ENCODE measurements at regions not wholly inside any gene's neighbourhood (a gene's known extent, or its start where the extent isn't known, plus 50 kb on each side); places are given as distances from the start of the nearest gene placed in this dataset.

DNA sequence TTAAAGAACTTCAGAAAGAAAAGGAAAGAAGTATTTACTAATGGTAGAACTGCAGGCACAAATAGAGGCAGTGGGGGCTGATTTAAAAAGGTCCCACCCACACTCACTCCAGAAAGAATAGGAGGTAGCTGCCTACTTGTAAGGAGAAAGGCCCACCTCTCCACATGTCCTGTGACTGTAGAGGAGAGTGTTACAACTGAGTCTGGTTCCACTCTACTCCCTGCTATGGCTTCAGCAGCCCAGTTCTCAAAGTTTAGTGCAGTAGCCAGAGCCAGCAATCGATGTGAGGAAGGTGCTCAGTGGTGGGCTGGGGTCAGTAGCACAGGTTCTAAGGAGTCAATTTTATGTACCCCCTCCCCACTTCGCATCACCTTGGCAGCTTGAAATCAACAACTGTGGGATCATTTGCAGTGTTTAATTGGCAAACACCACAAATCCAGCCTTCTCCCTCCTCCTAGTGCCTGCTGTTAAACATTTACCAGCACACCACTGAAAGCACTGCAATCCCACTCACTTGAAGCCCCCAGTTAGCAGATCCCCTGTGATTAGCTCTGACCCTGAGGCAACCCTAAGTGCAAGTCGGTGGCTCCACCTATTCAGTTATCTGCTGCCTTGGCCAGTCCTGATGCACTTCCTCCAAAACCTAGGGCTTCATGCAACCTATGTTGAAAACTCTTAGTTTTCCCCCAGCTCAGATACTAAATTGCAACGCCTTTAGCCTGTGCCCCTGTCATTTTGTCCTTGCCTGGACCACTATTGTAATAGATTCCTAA, 146.6 kb downstream of the BBOX1 start:
- H3K27me3 Mint-ChIP-seq (ENCODE audit: low read depth in 2 of 2), result peaks cover 8 to 12% of the 10 kb centered on the region in 2 donors
- WGBS (ENCODE audit: insufficient coverage), result 47% methylated on average over 4 of the region's 4 CpGs
- H3K4me3 Mint-ChIP-seq, result no peak overlapping the region
- no peaks in the 10 kb centered on the region for H3K36me3 ChIP-seq (ENCODE audit: control insufficient read depth, insufficient read depth, low read length)
- no peak overlapping the region for H3K4me3 ChIP-seq (ENCODE audit: low read length)
- no peak overlapping the region for H3K27ac ChIP-seq (ENCODE audit: low read length)
- TF ChIP-seq, protein P1, sequence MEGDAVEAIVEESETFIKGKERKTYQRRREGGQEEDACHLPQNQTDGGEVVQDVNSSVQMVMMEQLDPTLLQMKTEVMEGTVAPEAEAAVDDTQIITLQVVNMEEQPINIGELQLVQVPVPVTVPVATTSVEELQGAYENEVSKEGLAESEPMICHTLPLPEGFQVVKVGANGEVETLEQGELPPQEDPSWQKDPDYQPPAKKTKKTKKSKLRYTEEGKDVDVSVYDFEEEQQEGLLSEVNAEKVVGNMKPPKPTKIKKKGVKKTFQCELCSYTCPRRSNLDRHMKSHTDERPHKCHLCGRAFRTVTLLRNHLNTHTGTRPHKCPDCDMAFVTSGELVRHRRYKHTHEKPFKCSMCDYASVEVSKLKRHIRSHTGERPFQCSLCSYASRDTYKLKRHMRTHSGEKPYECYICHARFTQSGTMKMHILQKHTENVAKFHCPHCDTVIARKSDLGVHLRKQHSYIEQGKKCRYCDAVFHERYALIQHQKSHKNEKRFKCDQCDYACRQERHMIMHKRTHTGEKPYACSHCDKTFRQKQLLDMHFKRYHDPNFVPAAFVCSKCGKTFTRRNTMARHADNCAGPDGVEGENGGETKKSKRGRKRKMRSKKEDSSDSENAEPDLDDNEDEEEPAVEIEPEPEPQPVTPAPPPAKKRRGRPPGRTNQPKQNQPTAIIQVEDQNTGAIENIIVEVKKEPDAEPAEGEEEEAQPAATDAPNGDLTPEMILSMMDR (IDR thresholded peaks at IDR 0.05), result no peak
- ATAC-seq (no peak), DNase-seq (no peak)
- no peaks in the 10 kb centered on the region for H3K36me3 Mint-ChIP-seq
- no peaks in the 10 kb centered on the region for H3K4me1 Mint-ChIP-seq
- no peak overlapping the region for H3K27ac Mint-ChIP-seq
- intact Hi-C loops (cut with micrococcal nuclease), result no loop called here
- H3K9me3 Mint-ChIP-seq, result no peaks in the 10 kb centered on the region
- no peaks in the 10 kb centered on the region for H3K27me3 ChIP-seq (ENCODE audit: control insufficient read depth, insufficient read depth, low read length)
- H3K4me1 ChIP-seq (ENCODE audit: control insufficient read depth, insufficient read depth, low read length), result no peaks in the 10 kb centered on the region
- H3K9me3 ChIP-seq (ENCODE audit: control insufficient read depth, insufficient read depth, low read length), result no peaks in the 10 kb centered on the region

DNA sequence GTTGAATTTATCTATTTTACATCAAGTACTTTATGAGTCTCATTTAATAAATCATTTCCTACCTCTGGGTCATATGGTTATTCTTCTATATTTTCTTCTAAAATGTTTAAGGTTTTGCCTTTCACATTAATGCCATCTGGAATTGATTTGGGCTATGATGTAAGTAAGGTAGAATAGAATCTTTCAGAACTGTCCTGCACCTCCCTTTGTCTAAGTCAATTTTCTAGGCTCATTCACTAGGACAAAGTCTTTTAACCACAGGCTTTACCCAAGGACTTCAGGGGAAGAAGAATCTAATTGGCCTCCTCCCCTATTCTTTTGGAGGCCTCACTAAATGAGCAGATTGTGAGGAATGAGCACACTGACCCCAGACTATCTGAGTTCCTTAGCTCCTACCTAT, 146.0 kb downstream of the BBOX1 start:
- no peaks in the 10 kb centered on the region for H3K36me3 ChIP-seq (ENCODE audit: control insufficient read depth, insufficient read depth, low read length)
- Mint-ChIP-seq H3K27me3 (ENCODE audit: low read depth in 2 of 2) (peaks cover 8 to 12% of the 10 kb centered on the region in 2 donors), H3K9me3 (no peaks in the 10 kb centered on the region), H3K4me3 (no peak overlapping the region), H3K27ac (no peak overlapping the region), H3K4me1 (no peaks in the 10 kb centered on the region), H3K36me3 (no peaks in the 10 kb centered on the region)
- DNase-seq, result no peak
- H3K4me3 ChIP-seq (ENCODE audit: low read length), result no peak overlapping the region
- intact Hi-C loops (cut with micrococcal nuclease), result no loop called here
- H3K27ac ChIP-seq (ENCODE audit: low read length), result no peak overlapping the region
- no peaks in the 10 kb centered on the region for H3K4me1 ChIP-seq (ENCODE audit: control insufficient read depth, insufficient read depth, low read length)
- no peak for ATAC-seq
- no peaks in the 10 kb centered on the region for H3K27me3 ChIP-seq (ENCODE audit: control insufficient read depth, insufficient read depth, low read length)
- TF ChIP-seq, protein P1 (IDR thresholded peaks at IDR 0.05), result no peak
- no peaks in the 10 kb centered on the region for H3K9me3 ChIP-seq (ENCODE audit: control insufficient read depth, insufficient read depth, low read length)

DNA sequence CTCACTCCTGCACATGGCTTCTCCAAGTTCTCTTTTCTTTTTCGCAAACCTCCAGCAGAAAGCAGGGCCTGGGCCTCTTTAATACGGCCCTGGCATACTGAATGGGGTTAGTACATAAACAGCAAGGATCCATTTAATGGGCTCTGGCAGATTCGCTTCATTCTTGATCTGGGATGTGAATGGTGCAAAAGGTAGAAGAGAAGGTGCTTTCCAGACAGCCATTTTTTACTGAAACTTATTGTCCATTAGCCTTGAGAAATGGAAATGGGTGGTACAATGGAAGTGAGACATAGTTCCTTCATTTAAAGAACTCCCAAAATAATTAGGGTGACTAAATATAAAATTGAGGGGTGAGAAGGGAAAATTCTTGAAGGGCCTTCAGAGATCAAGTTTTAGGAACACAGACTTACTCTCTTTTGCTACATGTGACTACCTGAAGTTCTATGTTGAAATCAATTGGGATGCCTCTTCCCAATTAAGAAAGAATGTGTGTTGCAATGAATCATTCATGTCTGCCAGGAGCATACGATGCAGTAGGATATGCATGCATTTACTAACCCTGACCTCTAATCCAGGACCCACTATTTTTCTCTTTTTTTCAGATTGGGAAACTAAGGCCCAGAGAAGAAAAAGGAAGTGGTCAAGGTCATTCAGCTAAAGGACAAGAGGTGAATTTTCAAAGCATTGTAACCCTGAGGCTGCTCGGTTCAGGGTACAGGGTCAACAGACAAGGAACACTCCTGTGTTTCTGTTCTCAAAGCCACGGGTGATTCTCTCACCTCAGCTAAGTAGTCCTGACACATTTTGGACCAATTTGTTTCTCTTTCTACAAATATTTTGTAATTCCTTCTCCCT, 144.1 kb downstream of the BBOX1 start:
- no peak overlapping the region for H3K4me3 Mint-ChIP-seq
- no peak overlapping the region for H3K27ac Mint-ChIP-seq
- H3K27me3 Mint-ChIP-seq (ENCODE audit: low read depth in 2 of 2), result peaks cover 8% of the 10 kb centered on the region in 2 donors
- TF ChIP-seq, protein P1 (IDR thresholded peaks at IDR 0.05), result no peak
- no peaks in the 10 kb centered on the region for H3K9me3 Mint-ChIP-seq
- H3K36me3 ChIP-seq (ENCODE audit: control insufficient read depth, insufficient read depth, low read length), result no peaks in the 10 kb centered on the region
- intact Hi-C loops (cut with micrococcal nuclease), result no loop called here
- 80% methylated on average over 6 of the region's 6 CpGs for WGBS (ENCODE audit: insufficient coverage)
- ATAC-seq (no peak), DNase-seq (no peak)
- no peak overlapping the region for H3K27ac ChIP-seq (ENCODE audit: low read length)
- H3K4me1 ChIP-seq (ENCODE audit: control insufficient read depth, insufficient read depth, low read length), result no peaks in the 10 kb centered on the region
- no peaks in the 10 kb centered on the region for H3K4me1 Mint-ChIP-seq
- no peaks in the 10 kb centered on the region for H3K36me3 Mint-ChIP-seq
- H3K9me3 ChIP-seq (ENCODE audit: control insufficient read depth, insufficient read depth, low read length), result no peaks in the 10 kb centered on the region
- H3K4me3 ChIP-seq (ENCODE audit: low read length), result no peak overlapping the region
- no peaks in the 10 kb centered on the region for H3K27me3 ChIP-seq (ENCODE audit: control insufficient read depth, insufficient read depth, low read length)
